Hepatocyte (in vitro differentiated cells): ENCODE measurements at regions not wholly inside any gene's neighbourhood (a gene's known extent, or its start where the extent isn't known, plus 50 kb on each side); places are given as distances from the start of the nearest gene placed in this dataset.

Source experiments
- DNase-seq: peaks from one replicate; pipeline ENCODE4 v3.0.0-alpha.2; 2016; ENCODE audit warnings: low spot score
- H2AFZ ChIP-seq: fragments of 200-600 bp; sonication (generic); 2 replicates; pipeline ENCODE4 v1.6.0; 2016; ENCODE audit warnings: antibody characterized with exemption, mild to moderate bottlenecking
- H3K27ac ChIP-seq: fragments of 200-600 bp; sonication (generic); 2 replicates; pipeline ENCODE4 v1.5.1; 2016; ENCODE audit warnings: mild to moderate bottlenecking
- H3K27me3 ChIP-seq: fragments of 200-600 bp; sonication (generic); 2 replicates; pipeline ENCODE4 v1.6.1; 2016
- H3K36me3 ChIP-seq: fragments of 200-600 bp; sonication (generic); replicated peaks from 2 replicates; pipeline ENCODE4 v1.5.1; 2016; ENCODE audit warnings: low read depth; ENCODE audit not compliant: insufficient read depth
- H3K4me1 ChIP-seq: fragments of 200-600 bp; sonication (generic); 2 replicates; pipeline ENCODE4 v1.5.1; 2016; ENCODE audit warnings: mild to moderate bottlenecking, moderate library complexity; ENCODE audit not compliant: insufficient read depth
- H3K4me2 ChIP-seq: fragments of 200-600 bp; sonication (generic); 2 replicates; pipeline ENCODE4 v1.6.0; 2016
- H3K4me3 ChIP-seq: fragments of 200-600 bp; sonication (generic); 2 replicates; pipeline ENCODE4 v1.5.1; 2016; ENCODE audit warnings: mild to moderate bottlenecking
- H3K79me2 ChIP-seq: fragments of 200-600 bp; sonication (generic); 2 replicates; pipeline ENCODE4 v1.6.0; 2017; ENCODE audit warnings: mild to moderate bottlenecking
- H3K9me2 ChIP-seq: fragments of 200-600 bp; sonication (generic); replicated peaks from 2 replicates; pipeline ENCODE4 v1.6.0; 2017; ENCODE audit warnings: mild to moderate bottlenecking; ENCODE audit not compliant: insufficient read depth
- H3K9me3 ChIP-seq: fragments of 200-600 bp; sonication (generic); 2 replicates; pipeline ENCODE4 v1.5.1; 2016; ENCODE audit warnings: low read depth, mild to moderate bottlenecking
- H4K20me1 ChIP-seq: fragments of 200-600 bp; sonication (generic); 2 replicates; pipeline ENCODE4 v1.6.0; 2016; ENCODE audit warnings: mild to moderate bottlenecking; ENCODE audit not compliant: insufficient read depth, poor library complexity, severe bottlenecking
- CTCF ChIP-seq: fragments of 200-600 bp; sonication (generic); IDR thresholded peaks from 2 replicates; pipeline ENCODE4 v1.5.1; 2016; ENCODE audit warnings: antibody characterized with exemption, mild to moderate bottlenecking; ENCODE audit not compliant: poor library complexity
- EZH2 ChIP-seq: fragments of 200-600 bp; sonication (generic); IDR thresholded peaks from 2 replicates; pipeline ENCODE4 v1.6.1; 2016; ENCODE audit warnings: antibody characterized with exemption, mild to moderate bottlenecking, borderline replicate concordance
- EZH2phosphoT487 ChIP-seq: fragments of 200-600 bp; sonication (generic); IDR thresholded peaks from one replicate; pipeline ENCODE4 v1.6.1; 2018; ENCODE audit warnings: antibody characterized with exemption, mild to moderate bottlenecking, low read depth, moderate library complexity; ENCODE audit not compliant: unreplicated experiment, severe bottlenecking
- WGBS: methylation state at CpG from one replicate; pipeline ENCODE4 v1.1.6; 2016; ENCODE audit warnings: low lambda C conversion rate; ENCODE audit errors: missing lambda C conversion rate; 5-methylcytosine and 5-hydroxymethylcytosine counted together

GRCh38 chr14:40887912-40888311 is 718.8 kb upstream of the LRFN5 start:
- Histone ChIP-seq H3K4me1 (no peaks in the 10 kb centered on the region), H3K4me3 (no peak overlapping the region), H3K9me3 (no peaks in the 10 kb centered on the region), H3K27ac (no peak overlapping the region), H3K9me2 (no peaks in the 10 kb centered on the region), H3K4me2 (no peak overlapping the region), H3K27me3 (no peaks in the 10 kb centered on the region), H2AFZ (no peak overlapping the region), H3K79me2 (no peaks in the 10 kb centered on the region), H4K20me1 (no peaks in the 10 kb centered on the region), H3K36me3 (no peaks in the 10 kb centered on the region)
- DNase-seq: no peak
- WGBS: 92% methylated on average over 2 of the region's 2 CpGs
- TF ChIP-seq EZH2phosphoT487 (no peak), CTCF (no peak), EZH2 (no peak)

- Histone ChIP-seq H2AFZ (no peak overlapping the region), H3K4me1 (no peaks in the 10 kb centered on the region), H3K4me3 (no peak overlapping the region), H4K20me1 (no peaks in the 10 kb centered on the region), H3K36me3 (no peaks in the 10 kb centered on the region), H3K4me2 (no peak overlapping the region), H3K79me2 (no peaks in the 10 kb centered on the region), H3K9me3 (no peaks in the 10 kb centered on the region), H3K27me3 (no peaks in the 10 kb centered on the region), H3K27ac (no peak overlapping the region), H3K9me2 (no peaks in the 10 kb centered on the region)
- 68% methylated on average over 1 of the region's 1 CpG for whole genome bisulfite sequencing
- TF ChIP-seq CTCF (peak; percentile 27), EZH2phosphoT487 (no peak), EZH2 (no peak)
- no peak for DNase-seq
These were observed 736.4 kb upstream of the LRFN5 start for GRCh38 chr14:40870252-40870651.

DNA sequence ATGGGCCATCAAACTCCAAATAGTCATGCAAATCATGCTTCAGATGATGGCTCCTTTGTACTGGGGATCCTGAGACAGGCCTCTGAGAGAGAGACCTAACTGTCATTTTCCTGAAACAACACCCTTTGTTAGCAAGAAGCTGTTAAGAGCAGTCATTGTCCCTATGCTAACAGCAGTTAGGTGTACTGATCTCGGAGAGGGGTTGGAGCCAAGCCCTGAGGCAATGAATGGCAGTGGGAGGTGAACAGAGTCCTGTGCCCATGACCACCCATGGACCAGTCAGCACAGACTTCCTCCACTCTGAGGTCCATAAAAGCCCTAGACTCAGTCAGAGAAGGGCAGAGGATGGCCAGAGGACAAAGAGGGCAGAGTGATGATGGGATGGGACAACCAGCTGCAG is 747.6 kb upstream of the LRFN5 start:
- no peaks in the 10 kb centered on the region for H3K27me3 ChIP-seq
- WGBS: 50% methylated on average over 1 of the region's 1 CpG
- no peak overlapping the region for H2AFZ ChIP-seq
- H3K9me3 ChIP-seq: peaks cover 6% of the 10 kb centered on the region
- no peak overlapping the region for H3K4me2 ChIP-seq
- no peaks in the 10 kb centered on the region for H3K36me3 ChIP-seq
- H3K27ac ChIP-seq: no peak overlapping the region
- DNase-seq: no peak
- no peak for TF ChIP-seq CTCF
- no peak for TF ChIP-seq EZH2phosphoT487
- no peak for TF ChIP-seq EZH2
- H3K4me3 ChIP-seq: no peak overlapping the region
- H3K9me2 ChIP-seq: no peaks in the 10 kb centered on the region
- H4K20me1 ChIP-seq: no peaks in the 10 kb centered on the region
- no peaks in the 10 kb centered on the region for H3K4me1 ChIP-seq
- no peaks in the 10 kb centered on the region for H3K79me2 ChIP-seq

GRCh38 chr14:40855343-40855742 is 751.3 kb upstream of the LRFN5 start:
- H3K36me3 ChIP-seq: no peaks in the 10 kb centered on the region
- no peaks in the 10 kb centered on the region for H3K4me1 ChIP-seq
- H3K9me2 ChIP-seq: no peaks in the 10 kb centered on the region
- H2AFZ ChIP-seq: no peak overlapping the region
- no peak overlapping the region for H3K27ac ChIP-seq
- no peaks in the 10 kb centered on the region for H3K79me2 ChIP-seq
- H4K20me1 ChIP-seq: no peaks in the 10 kb centered on the region
- TF ChIP-seq EZH2phosphoT487: no peak
- TF ChIP-seq CTCF: no peak
- TF ChIP-seq EZH2: no peak
- H3K27me3 ChIP-seq: no peaks in the 10 kb centered on the region
- H3K4me3 ChIP-seq: no peak overlapping the region
- H3K9me3 ChIP-seq: no peaks in the 10 kb centered on the region
- no peak overlapping the region for H3K4me2 ChIP-seq
- no peak for DNase-seq
- 96% methylated on average over 6 of the region's 6 CpGs for WGBS
